PFSK-1 (cell line): ENCODE measurements at regions not wholly inside any gene's neighbourhood (a gene's known extent, or its start where the extent isn't known, plus 50 kb on each side); places are given as distances from the start of the nearest gene placed in this dataset.

Experiments
- POLR2AphosphoS5 ChIP-seq: IDR thresholded peaks from 2 replicates; pipeline ENCODE4 v1.6.1; 2012; ENCODE audit warnings: low read depth, mild to moderate bottlenecking, control low read depth, low read length, moderate library complexity
- SIN3A ChIP-seq: IDR thresholded peaks from 2 replicates; pipeline ENCODE4 v1.6.1; 2012; ENCODE audit warnings: mild to moderate bottlenecking, low read length, moderate library complexity, borderline replicate concordance; ENCODE audit not compliant: insufficient read depth

- no peak for TF ChIP-seq POLR2AphosphoS5
- TF ChIP-seq SIN3A = no peak
These were observed 63.4 kb upstream of the GATA2 start for GRCh38 chr3:128556384-128556783.
